Breast epithelium (tissue), 4 donors: ENCODE measurements at regions not wholly inside any gene's neighbourhood (a gene's known extent, or its start where the extent isn't known, plus 50 kb on each side); places are given as distances from the start of the nearest gene placed in this dataset.
"Not testable (repeated sequence)": the region's sequence is repeated elsewhere in the genome, so short reads cannot be mapped to it uniquely, and the experiment has no call there.

Source experiments
- DNase-seq, 2 donors: peaks; one replicate each; pipeline ENCODE4 v3.0.0-alpha.2; 2019; ENCODE audit warnings: low spot score in 2 of 2
- H3K27ac ChIP-seq, 2 donors: fragments of 200-600 bp; sonication (generic) in 1 of 2; one replicate each; pipeline ENCODE4 v1.5.1; 2016 to 2019; ENCODE audit warnings: mild to moderate bottlenecking in 1 of 2
- H3K27me3 ChIP-seq, 2 donors: fragments of 200-600 bp; sonication (generic) in 1 of 2; one replicate each; pipeline versions ENCODE4 v1.5.1 to v1.6.0; 2017 to 2019; ENCODE audit warnings: control low read depth in 1 of 2, mild to moderate bottlenecking in 1 of 2
- H3K36me3 ChIP-seq: fragments of 200-600 bp; one replicate; pipeline ENCODE4 v1.5.1; 2019
- H3K4me1 ChIP-seq, 2 donors: fragments of 200-600 bp; sonication (generic); one replicate each; pipeline ENCODE4 v1.5.1; 2016 to 2019; ENCODE audit warnings: control low read depth in 1 of 2
- H3K4me3 ChIP-seq, 3 donors: fragments of 200-600 bp; sonication (generic); 1 replicate in 2 of 3; 2 replicates in 1 of 3; pipeline ENCODE4 v1.5.1; 2016 to 2019; ENCODE audit warnings: mild to moderate bottlenecking in 3 of 3, moderate library complexity in 2 of 3
- H3K9me3 ChIP-seq, 2 donors: fragments of 200-600 bp; sonication (generic) in 1 of 2; one replicate each; pipeline ENCODE4 v1.5.1; 2016 to 2019; ENCODE audit warnings: control low read depth in 1 of 2
- CTCF ChIP-seq, 3 donors: fragments of 450-650 bp; IDR thresholded peaks; one replicate each; pipeline ENCODE4 v1.5.1; 2016 to 2017; ENCODE audit warnings: antibody characterized with exemption in 3 of 3, mild to moderate bottlenecking in 3 of 3, moderate library complexity in 3 of 3
- POLR2A ChIP-seq: fragments of 450-650 bp; IDR thresholded peaks from one replicate; pipeline ENCODE4 v1.6.1; 2016; ENCODE audit warnings: antibody characterized with exemption, mild to moderate bottlenecking, moderate library complexity
- POLR2AphosphoS5 ChIP-seq, 3 donors: sonication (generic); formaldehyde crosslinking; IDR thresholded peaks; one replicate each; pipeline ENCODE4 v1.6.1; 2017; ENCODE audit warnings: antibody characterized with exemption in 3 of 3
- intact Hi-C: fragments of 100-400 bp; cut with DNase I; formaldehyde crosslinking; loops from one replicate; pipeline ENCODE4 v1.15.1; 2023; ENCODE audit warnings: low total_unique reads

GRCh38 chr2:123453046-123453700 is 571.9 kb upstream of the CNTNAP5 start:
- no peak overlapping the region for H3K4me3 ChIP-seq
- TF ChIP-seq CTCF (IDR thresholded peaks at IDR 0.05) = no peak
- TF ChIP-seq POLR2AphosphoS5 (IDR thresholded peaks at IDR 0.05) = no peak
- no peak for TF ChIP-seq POLR2A
- H3K9me3 ChIP-seq = no peaks in the 10 kb centered on the region
- H3K36me3 ChIP-seq = no peaks in the 10 kb centered on the region
- no peak for DNase-seq
- H3K4me1 ChIP-seq = no peaks in the 10 kb centered on the region
- intact Hi-C loops = no loop called here
- no peaks in the 10 kb centered on the region for H3K27me3 ChIP-seq
- H3K27ac ChIP-seq = no peak overlapping the region

GRCh38 chr2:123453772-123454171 is 571.3 kb upstream of the CNTNAP5 start:
- Histone ChIP-seq H3K27me3 (no peaks in the 10 kb centered on the region), H3K36me3 (no peaks in the 10 kb centered on the region), H3K4me3 (no peak overlapping the region), H3K9me3 (no peaks in the 10 kb centered on the region), H3K27ac (no peak overlapping the region), H3K4me1 (no peaks in the 10 kb centered on the region)
- TF ChIP-seq CTCF (IDR thresholded peaks at IDR 0.05) (no peak), POLR2A (no peak), POLR2AphosphoS5 (IDR thresholded peaks at IDR 0.05) (no peak)
- no peak for DNase-seq
- intact Hi-C loops = no loop called here

- H3K36me3 ChIP-seq, DNase-seq, H3K4me1 ChIP-seq, H3K4me3 ChIP-seq, intact Hi-C loops, H3K27ac ChIP-seq, H3K9me3 ChIP-seq, H3K27me3 ChIP-seq: not testable (repeated sequence)
Measured at GRCh38 chr2:123455234-123455633, 569.9 kb upstream of the CNTNAP5 start.

GRCh38 chr2:123456416-123456815 is 568.7 kb upstream of the CNTNAP5 start:
- intact Hi-C loops = no loop called here
- H3K27me3 ChIP-seq = no peaks in the 10 kb centered on the region
- H3K4me1 ChIP-seq = no peaks in the 10 kb centered on the region
- H3K36me3 ChIP-seq = no peaks in the 10 kb centered on the region
- no peak for TF ChIP-seq POLR2AphosphoS5 (IDR thresholded peaks at IDR 0.05)
- no peak for TF ChIP-seq POLR2A
- no peak for TF ChIP-seq CTCF (IDR thresholded peaks at IDR 0.05)
- H3K27ac ChIP-seq = no peak overlapping the region
- no peak for DNase-seq
- no peaks in the 10 kb centered on the region for H3K9me3 ChIP-seq
- H3K4me3 ChIP-seq = no peak overlapping the region

GRCh38 chr2:123463886-123464285 is 561.2 kb upstream of the CNTNAP5 start:
- TF ChIP-seq CTCF (IDR thresholded peaks at IDR 0.05) (no peak), POLR2AphosphoS5 (IDR thresholded peaks at IDR 0.05) (no peak), POLR2A (no peak)
- no peaks in the 10 kb centered on the region for H3K4me1 ChIP-seq
- H3K27me3 ChIP-seq = no peaks in the 10 kb centered on the region
- no peaks in the 10 kb centered on the region for H3K9me3 ChIP-seq
- intact Hi-C loops = no loop called here
- no peak for DNase-seq
- H3K4me3 ChIP-seq = no peak overlapping the region
- no peak overlapping the region for H3K27ac ChIP-seq
- H3K36me3 ChIP-seq = no peaks in the 10 kb centered on the region

- H3K4me1 ChIP-seq = no peaks in the 10 kb centered on the region
- no peak for DNase-seq
- H3K36me3 ChIP-seq = no peaks in the 10 kb centered on the region
- intact Hi-C loops = no loop called here
- H3K9me3 ChIP-seq = peaks cover 0 to 11% of the 10 kb centered on the region in 2 donors
- H3K27me3 ChIP-seq = no peaks in the 10 kb centered on the region
- TF ChIP-seq POLR2AphosphoS5 (IDR thresholded peaks at IDR 0.05) = no peak
- TF ChIP-seq CTCF (IDR thresholded peaks at IDR 0.05) = no peak
- no peak for TF ChIP-seq POLR2A
- no peak overlapping the region for H3K4me3 ChIP-seq
- no peak overlapping the region for H3K27ac ChIP-seq
Measured at GRCh38 chr2:123468071-123468470, 557.0 kb upstream of the CNTNAP5 start.
